ENCODE measurements at regions not wholly inside any gene's neighbourhood (a gene's known extent, or its start where the extent isn't known, plus 50 kb on each side); places are given as distances from the start of the nearest gene placed in this dataset.

DNA sequence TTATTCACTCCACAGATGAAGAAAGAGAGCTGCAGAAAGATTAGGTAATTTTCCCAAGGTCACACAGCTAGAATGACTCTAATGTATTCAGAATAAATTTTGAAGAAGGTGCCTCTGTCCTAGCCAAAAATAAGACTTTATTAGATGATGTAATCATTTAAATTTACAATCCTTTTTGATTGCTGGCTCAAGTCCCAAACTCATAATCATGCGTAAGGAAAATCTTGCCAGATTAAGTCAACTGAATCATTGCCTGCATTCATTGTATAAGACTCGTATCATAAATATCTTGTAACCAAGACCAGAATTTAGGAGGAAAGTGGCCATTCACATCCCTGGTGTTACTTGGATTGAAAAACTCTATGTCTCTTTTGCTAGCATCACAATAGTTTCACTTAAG is 53.1 kb upstream of the STK39 start:
- intact Hi-C loops (cut with micrococcal nuclease; ENCODE audit: unreplicated experiment) = no loop called here
- Histone ChIP-seq H3K27ac (ENCODE audit: low read depth, low read length, poor library complexity, severe bottlenecking) (no peak overlapping the region), H3K4me1 (ENCODE audit: insufficient read depth, low read length, poor library complexity, severe bottlenecking) (no peaks in the 10 kb centered on the region), H3K9me3 (ENCODE audit: low read depth, low read length, poor library complexity, severe bottlenecking) (no peaks in the 10 kb centered on the region), H3K4me3 (ENCODE audit: low read depth, low read length, poor library complexity, severe bottlenecking) (no peak overlapping the region), H3K27me3 (replicated peaks; ENCODE audit: insufficient read depth, low read depth, low read length, poor library complexity) (no peaks in the 10 kb centered on the region), H3K36me3 (ENCODE audit: insufficient read depth, low read length, poor library complexity, severe bottlenecking) (no peaks in the 10 kb centered on the region)
- CTCF ChIA-PET = no interaction called here
- BruUV-seq (replicated peaks) = no TSS peak
- POLR2A ChIA-PET (ENCODE audit: low non-redundant PET) = interaction anchor here (0.7 kb wide), 1 partner anchor 105 kb away, joined by 18 read pairs; no protein-coding TSS in a partner anchor
- peak; percentile 37 for DNase-seq (ENCODE audit: low spot score)
- TF ChIP-seq, protein P1, sequence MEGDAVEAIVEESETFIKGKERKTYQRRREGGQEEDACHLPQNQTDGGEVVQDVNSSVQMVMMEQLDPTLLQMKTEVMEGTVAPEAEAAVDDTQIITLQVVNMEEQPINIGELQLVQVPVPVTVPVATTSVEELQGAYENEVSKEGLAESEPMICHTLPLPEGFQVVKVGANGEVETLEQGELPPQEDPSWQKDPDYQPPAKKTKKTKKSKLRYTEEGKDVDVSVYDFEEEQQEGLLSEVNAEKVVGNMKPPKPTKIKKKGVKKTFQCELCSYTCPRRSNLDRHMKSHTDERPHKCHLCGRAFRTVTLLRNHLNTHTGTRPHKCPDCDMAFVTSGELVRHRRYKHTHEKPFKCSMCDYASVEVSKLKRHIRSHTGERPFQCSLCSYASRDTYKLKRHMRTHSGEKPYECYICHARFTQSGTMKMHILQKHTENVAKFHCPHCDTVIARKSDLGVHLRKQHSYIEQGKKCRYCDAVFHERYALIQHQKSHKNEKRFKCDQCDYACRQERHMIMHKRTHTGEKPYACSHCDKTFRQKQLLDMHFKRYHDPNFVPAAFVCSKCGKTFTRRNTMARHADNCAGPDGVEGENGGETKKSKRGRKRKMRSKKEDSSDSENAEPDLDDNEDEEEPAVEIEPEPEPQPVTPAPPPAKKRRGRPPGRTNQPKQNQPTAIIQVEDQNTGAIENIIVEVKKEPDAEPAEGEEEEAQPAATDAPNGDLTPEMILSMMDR (conservative IDR thresholded peaks at IDR 0.05; ENCODE audit: low read depth, low read length) = no peak
- no peak for TF ChIP-seq EZH2 (IDR thresholded peaks at IDR 0.05; ENCODE audit: borderline replicate concordance, low read depth, low read length, poor library complexity, severe bottlenecking)

DNA sequence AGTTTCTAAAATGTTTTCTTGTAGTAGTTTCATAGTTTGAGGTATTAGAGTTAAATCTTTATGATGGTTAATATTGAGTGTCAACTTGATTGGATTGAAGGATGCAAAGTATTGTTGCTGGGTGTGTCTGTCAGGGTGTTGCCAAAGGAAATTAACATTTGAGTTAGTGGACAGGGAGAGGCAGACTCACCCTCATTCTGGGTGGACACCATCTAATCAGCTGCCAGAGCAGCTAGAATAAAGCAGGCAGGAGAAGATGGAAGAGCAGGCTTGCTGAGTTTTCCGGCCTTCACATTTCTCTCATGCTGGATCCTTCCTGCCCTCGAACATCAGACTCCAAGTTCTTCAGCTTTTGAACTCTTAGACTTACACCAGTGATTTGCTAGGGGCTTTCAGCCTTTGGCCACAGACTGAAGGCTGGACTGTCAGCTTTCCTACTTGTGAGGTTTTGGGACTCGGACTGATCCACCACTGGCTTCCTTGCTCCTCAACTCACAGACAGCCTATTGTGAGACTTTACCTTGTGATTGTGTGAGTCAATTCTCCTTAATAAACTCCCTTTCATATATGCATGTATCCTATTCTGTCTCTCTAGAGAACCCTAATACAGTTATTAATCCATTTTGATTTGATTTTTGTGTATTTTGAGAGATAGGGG is 56.8 kb upstream of the STK39 start:
- no peak overlapping the region for H3K27ac ChIP-seq (ENCODE audit: low read depth, low read length, poor library complexity, severe bottlenecking)
- ChIA-PET CTCF (no interaction called here), POLR2A (ENCODE audit: low non-redundant PET) (no interaction called here)
- intact Hi-C loops (cut with micrococcal nuclease; ENCODE audit: unreplicated experiment) = no loop called here
- DNase-seq (ENCODE audit: low spot score) = no peak
- TF ChIP-seq, protein P1 (conservative IDR thresholded peaks at IDR 0.05; ENCODE audit: low read depth, low read length) = no peak
- no peak for TF ChIP-seq EZH2 (IDR thresholded peaks at IDR 0.05; ENCODE audit: borderline replicate concordance, low read depth, low read length, poor library complexity, severe bottlenecking)
- no peaks in the 10 kb centered on the region for H3K36me3 ChIP-seq (ENCODE audit: insufficient read depth, low read length, poor library complexity, severe bottlenecking)
- no peaks in the 10 kb centered on the region for H3K4me1 ChIP-seq (ENCODE audit: insufficient read depth, low read length, poor library complexity, severe bottlenecking)
- H3K27me3 ChIP-seq (replicated peaks; ENCODE audit: insufficient read depth, low read depth, low read length, poor library complexity) = no peaks in the 10 kb centered on the region
- no peaks in the 10 kb centered on the region for H3K9me3 ChIP-seq (ENCODE audit: low read depth, low read length, poor library complexity, severe bottlenecking)
- BruUV-seq (replicated peaks) = no TSS peak
- no peak overlapping the region for H3K4me3 ChIP-seq (ENCODE audit: low read depth, low read length, poor library complexity, severe bottlenecking)

DNA sequence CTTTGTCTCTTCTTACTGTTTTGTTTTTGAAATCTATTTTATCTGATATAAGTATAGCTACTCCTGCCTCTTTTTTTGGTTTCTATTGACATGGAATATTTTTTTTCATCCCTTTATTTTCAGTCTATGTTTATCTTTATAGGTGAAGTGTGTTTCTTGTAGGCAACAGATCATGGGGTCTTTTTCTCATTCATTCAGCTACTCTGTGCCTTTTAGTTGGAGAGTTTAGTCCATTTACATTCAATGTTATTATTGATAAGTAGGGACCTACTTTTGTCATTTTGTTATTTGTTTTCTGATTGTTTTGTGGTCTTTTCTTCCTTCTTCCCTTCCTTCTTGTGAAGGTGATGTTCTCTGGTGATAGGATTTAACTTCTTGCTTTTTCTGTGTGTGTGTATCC is 60.0 kb upstream of the STK39 start:
- Histone ChIP-seq H3K27me3 (replicated peaks; ENCODE audit: insufficient read depth, low read depth, low read length, poor library complexity) (no peaks in the 10 kb centered on the region), H3K4me3 (ENCODE audit: low read depth, low read length, poor library complexity, severe bottlenecking) (no peak overlapping the region), H3K4me1 (ENCODE audit: insufficient read depth, low read length, poor library complexity, severe bottlenecking) (no peaks in the 10 kb centered on the region), H3K27ac (ENCODE audit: low read depth, low read length, poor library complexity, severe bottlenecking) (no peak overlapping the region), H3K9me3 (ENCODE audit: low read depth, low read length, poor library complexity, severe bottlenecking) (no peaks in the 10 kb centered on the region), H3K36me3 (ENCODE audit: insufficient read depth, low read length, poor library complexity, severe bottlenecking) (no peaks in the 10 kb centered on the region)
- no TSS peak for BruUV-seq (replicated peaks)
- no peak for DNase-seq (ENCODE audit: low spot score)
- TF ChIP-seq, protein P1 (conservative IDR thresholded peaks at IDR 0.05; ENCODE audit: low read depth, low read length) = no peak
- TF ChIP-seq EZH2 (IDR thresholded peaks at IDR 0.05; ENCODE audit: borderline replicate concordance, low read depth, low read length, poor library complexity, severe bottlenecking) = no peak
- CTCF ChIA-PET = interaction anchor here (0.5 to 0.6 kb wide), 2 partner anchors 37 to 189 kb away, joined by 4 to 6 read pairs; no protein-coding TSS in a partner anchor
- POLR2A ChIA-PET (ENCODE audit: low non-redundant PET) = no interaction called here
- intact Hi-C loops (cut with micrococcal nuclease; ENCODE audit: unreplicated experiment) = no loop called here

Data from A673 (cell line).